GM12891 (cell line): ENCODE measurements at regions not wholly inside any gene's neighbourhood (a gene's known extent, or its start where the extent isn't known, plus 50 kb on each side); places are given as distances from the start of the nearest gene placed in this dataset.
"Not testable (repeated sequence)": the region's sequence is repeated elsewhere in the genome, so short reads cannot be mapped to it uniquely, and the experiment has no call there.

Experiments used
- DNase-seq: peaks from one replicate; pipeline ENCODE4 v3.0.0; 2011; ENCODE audit warnings: low spot score; ENCODE audit not compliant: insufficient read length
- FAIRE-seq: peaks from 2 replicates; lab custom pipeline; 2011; peaks lifted over from hg19 to GRCh38; lab: Jason Lieb, UNC
- PAX5 ChIP-seq: IDR thresholded peaks from 2 replicates; pipeline ENCODE4 v1.6.1; 2011; ENCODE audit warnings: low read length, moderate library complexity, mild to moderate bottlenecking; ENCODE audit not compliant: insufficient read depth, severe bottlenecking
- POLR2A ChIP-seq: IDR thresholded peaks from 2 replicates; pipeline ENCODE4 v1.6.1; 2011; ENCODE audit warnings: low read depth, low read length, control low read depth
- POLR2AphosphoS5 ChIP-seq: IDR thresholded peaks from 2 replicates; pipeline ENCODE4 v1.6.1; 2011; ENCODE audit warnings: low read depth, low read length, control low read depth
- POU2F2 ChIP-seq: IDR thresholded peaks from 2 replicates; pipeline ENCODE4 v1.6.1; 2011; ENCODE audit warnings: low read depth, mild to moderate bottlenecking, control low read depth, low read length, moderate library complexity
- SPI1 ChIP-seq: IDR thresholded peaks from 2 replicates; pipeline ENCODE4 v1.6.1; 2011; ENCODE audit warnings: low read depth, low read length, control low read depth
- TAF1 ChIP-seq: IDR thresholded peaks from 2 replicates; pipeline ENCODE4 v1.6.1; 2011; ENCODE audit warnings: low read depth, low read length, control low read depth

GRCh38 chr7:12913002-12913401, 225.6 kb downstream of the ARL4A start:
- DNase-seq (no peak), FAIRE-seq (no peak)
- TF ChIP-seq POLR2AphosphoS5 (no peak), SPI1 (no peak), TAF1 (no peak), POU2F2 (no peak), POLR2A (no peak), PAX5 (no peak)

- no peak for DNase-seq
- no peak for FAIRE-seq
- no peak for TF ChIP-seq POLR2AphosphoS5
- TF ChIP-seq SPI1: no peak
- no peak for TF ChIP-seq POLR2A
- no peak for TF ChIP-seq POU2F2
- no peak for TF ChIP-seq TAF1
- no peak for TF ChIP-seq PAX5
Observed at GRCh38 chr7:12917801-12918200, 230.4 kb downstream of the ARL4A start.

- FAIRE-seq: no peak
- no peak for DNase-seq
- TF ChIP-seq POU2F2 (no peak), PAX5 (no peak), POLR2A (no peak), SPI1 (no peak), TAF1 (no peak), POLR2AphosphoS5 (no peak)
Observed at GRCh38 chr7:12921751-12922345, 234.4 kb downstream of the ARL4A start.

GRCh38 chr7:12923971-12924370, 236.5 kb downstream of the ARL4A start:
- DNase-seq: no peak
- no peak for FAIRE-seq

GRCh38 chr7:12926206-12926605, 238.8 kb downstream of the ARL4A start:
- no peak for FAIRE-seq
- no peak for DNase-seq
- TF ChIP-seq TAF1 (no peak), POLR2AphosphoS5 (no peak), SPI1 (no peak)

More at GRCh38 chr7:12923971-12924370, 236.5 kb downstream of the ARL4A start:
- TF ChIP-seq PAX5 (no peak), SPI1 (no peak), POLR2A (no peak), POLR2AphosphoS5 (no peak), POU2F2 (no peak), TAF1 (no peak)

GRCh38 chr7:12927635-12928434, 240.4 kb downstream of the ARL4A start:
- FAIRE-seq: no peak
- TF ChIP-seq TAF1: no peak
- TF ChIP-seq POLR2AphosphoS5: no peak
- no peak for DNase-seq

GRCh38 chr7:12929476-12930140, 242.2 kb downstream of the ARL4A start:
- DNase-seq (no peak), FAIRE-seq (no peak)
- TF ChIP-seq PAX5 (no peak), POU2F2 (no peak), TAF1 (no peak), POLR2A (no peak)

- no peak for FAIRE-seq
- TF ChIP-seq SPI1 (no peak), POLR2AphosphoS5 (no peak), PAX5 (no peak), TAF1 (no peak), POU2F2 (no peak), POLR2A (no peak)
- no peak for DNase-seq
Observed at GRCh38 chr7:12930534-12930933, 243.1 kb downstream of the ARL4A start.

- not testable (repeated sequence) for DNase-seq, FAIRE-seq
Observed at GRCh38 chr7:12931465-12931864, 244.0 kb downstream of the ARL4A start.

GRCh38 chr7:12939694-12940093, 252.3 kb downstream of the ARL4A start:
- no peak for TF ChIP-seq POLR2A
- TF ChIP-seq POU2F2: no peak
- no peak for TF ChIP-seq PAX5
- TF ChIP-seq SPI1: no peak
- no peak for TF ChIP-seq TAF1
- no peak for TF ChIP-seq POLR2AphosphoS5
- no peak for FAIRE-seq
- DNase-seq: no peak
